Pons (tissue), 1 donor: ENCODE measurements at regions not wholly inside any gene's neighbourhood (a gene's known extent, or its start where the extent isn't known, plus 50 kb on each side); places are given as distances from the start of the nearest gene placed in this dataset.
A peak's percentile ranks its signal among the peaks of the same experiment; 100 is the strongest.
"Not testable (repeated sequence)": the region's sequence is repeated elsewhere in the genome, so short reads cannot be mapped to it uniquely, and the experiment has no call there.

Experiments used
- DNase-seq: peaks from one replicate; pipeline ENCODE4 v3.0.0-alpha.2; 2016; ENCODE audit warnings: low spot score

- DNase-seq = no peak
These were observed 429.3 kb upstream of the PDZRN3 start for GRCh38 chr3:74053970-74054516.

- no peak for DNase-seq
These were observed 424.7 kb upstream of the PDZRN3 start for GRCh38 chr3:74049444-74049843.

- DNase-seq = no peak
These were observed 424.0 kb upstream of the PDZRN3 start for GRCh38 chr3:74048699-74049098.

GRCh38 chr3:74045000-74045399 lies 420.3 kb upstream of the PDZRN3 start:
- no peak for DNase-seq

- DNase-seq = no peak
These were observed 416.4 kb upstream of the PDZRN3 start for GRCh38 chr3:74041068-74041675.

- DNase-seq = no peak
These were observed 414.4 kb upstream of the PDZRN3 start for GRCh38 chr3:74039105-74039504.

- DNase-seq = no peak
These were observed 411.8 kb upstream of the PDZRN3 start for GRCh38 chr3:74036568-74036967.

- DNase-seq = no peak
These were observed 411.4 kb upstream of the PDZRN3 start for GRCh38 chr3:74036102-74036501.

GRCh38 chr3:74033806-74034205 lies 409.1 kb upstream of the PDZRN3 start:
- DNase-seq = no peak

GRCh38 chr3:74033381-74033780 lies 408.6 kb upstream of the PDZRN3 start:
- no peak for DNase-seq

GRCh38 chr3:74027121-74027520 lies 402.4 kb upstream of the PDZRN3 start:
- DNase-seq = no peak

- DNase-seq = no peak
These were observed 398.7 kb upstream of the PDZRN3 start for GRCh38 chr3:74023395-74023794.

- no peak for DNase-seq
These were observed 396.7 kb upstream of the PDZRN3 start for GRCh38 chr3:74021449-74021848.

- DNase-seq = no peak
These were observed 385.5 kb upstream of the PDZRN3 start for GRCh38 chr3:74009961-74010844.

GRCh38 chr3:74004386-74004785 lies 379.6 kb upstream of the PDZRN3 start:
- no peak for DNase-seq

- no peak for DNase-seq
These were observed 379.0 kb upstream of the PDZRN3 start for GRCh38 chr3:74003734-74004133.

GRCh38 chr3:74001436-74001835 lies 376.7 kb upstream of the PDZRN3 start:
- no peak for DNase-seq

GRCh38 chr3:74000725-74001124 lies 376.0 kb upstream of the PDZRN3 start:
- DNase-seq = no peak

GRCh38 chr3:73999501-73999900 lies 374.8 kb upstream of the PDZRN3 start:
- peak; percentile 28 for DNase-seq

- DNase-seq = not testable (repeated sequence)
These were observed 365.9 kb upstream of the PDZRN3 start for GRCh38 chr3:73990691-73991090.

GRCh38 chr3:73966733-73967132 lies 342.0 kb upstream of the PDZRN3 start:
- no peak for DNase-seq

- no peak for DNase-seq
These were observed 340.1 kb upstream of the PDZRN3 start for GRCh38 chr3:73964818-73965217.

GRCh38 chr3:73955494-73956070 lies 330.8 kb upstream of the PDZRN3 start:
- DNase-seq = no peak
